Adrenal gland (tissue), 9 donors: ENCODE measurements at regions not wholly inside any gene's neighbourhood (a gene's known extent, or its start where the extent isn't known, plus 50 kb on each side); places are given as distances from the start of the nearest gene placed in this dataset.
"Not testable (repeated sequence)": the region's sequence is repeated elsewhere in the genome, so short reads cannot be mapped to it uniquely, and the experiment has no call there.

Experiments
- DNase-seq, 7 donors: peaks; one replicate each; pipeline ENCODE4 v3.0.0-alpha.2; 2019 to 2020
- H3K27ac ChIP-seq, 5 donors: fragments of 200-600 bp; sonication (generic) in 4 of 5; 1 replicate in 3 of 5; 2 replicates in 2 of 5; pipeline versions ENCODE4 v1.5.1 to v1.8.0; 2016 to 2020; ENCODE audit warnings: mild to moderate bottlenecking in 1 of 5
- H3K27me3 ChIP-seq: fragments of 200-600 bp; 2 replicates; pipeline ENCODE4 v1.8.0; 2021
- H3K36me3 ChIP-seq, 2 donors: fragments of 200-600 bp; replicated peaks in 1 of 2; 1 replicate in 1 of 2; 2 replicates in 1 of 2; pipeline versions ENCODE4 v1.5.1 to v1.8.0; 2018 to 2022
- H3K4me1 ChIP-seq, 2 donors: fragments of 200-600 bp; replicated peaks in 1 of 2; 1 replicate in 1 of 2; 2 replicates in 1 of 2; pipeline versions ENCODE4 v1.5.1 to v1.8.0; 2018 to 2021
- H3K4me3 ChIP-seq, 4 donors: fragments of 200-600 bp; sonication (generic) in 3 of 4; one replicate each; pipeline ENCODE4 v1.5.1; 2016 to 2018
- H3K9me3 ChIP-seq, 3 donors: fragments of 200-600 bp; sonication (generic) in 1 of 3; replicated peaks in 1 of 3; 1 replicate in 2 of 3; 2 replicates in 1 of 3; pipeline versions ENCODE4 v1.5.1 to v1.8.0; 2016 to 2021
- CTCF ChIP-seq, 6 experiments: fragments of 450-650 bp in 4 of 6; fragments of 200-600 bp in 2 of 6; sonication (generic) in 1 of 6; IDR thresholded peaks; 1 replicate in 5 of 6; 2 replicates in 1 of 6; pipeline versions ENCODE4 v1.5.1 to v1.8.0; 2016 to 2021; ENCODE audit warnings: antibody characterized with exemption in 6 of 6, mild to moderate bottlenecking in 2 of 6, moderate library complexity in 1 of 6
- POLR2A ChIP-seq, 2 donors: fragments of 450-650 bp; IDR thresholded peaks; one replicate each; pipeline ENCODE4 v1.6.1; 2017; ENCODE audit warnings: antibody characterized with exemption in 2 of 2, mild to moderate bottlenecking in 2 of 2, moderate library complexity in 1 of 2
- WGBS, 4 donors: extraction: QIAGEN DNeasy Blood & Tissue Kit in 2 of 4; methylation state at CpG; one replicate each; pipeline versions ENCODE4 v1.1.5 to v1.1.7; 2013 to 2017; 5-methylcytosine and 5-hydroxymethylcytosine counted together
- intact Hi-C, 2 donors: fragments of 100-400 bp; cut with DNase I; formaldehyde crosslinking; loops; one replicate each; pipeline versions ENCODE4 v1.14.1 to v1.15.0; 2022 to 2023
- donor health status: healthy with polysubstance abuse.
- donor health status: Bipolar disorder and iron deficiency.
- donor health status: DM: yes; HTN: yes; CAD: no.
- donor health status: DM: no; HTN: no; CAD: no.
- donor health status: DM: no; HTN: no; CAD: no.

- intact Hi-C loops: no loop called here
- Histone ChIP-seq H3K4me1 (no peaks in the 10 kb centered on the region), H3K27ac (no peak overlapping the region), H3K9me3 (no peaks in the 10 kb centered on the region), H3K36me3 (no peaks in the 10 kb centered on the region), H3K4me3 (no peak overlapping the region), H3K27me3 (no peaks in the 10 kb centered on the region)
- DNase-seq: no peak
- TF ChIP-seq POLR2A (IDR thresholded peaks at IDR 0.05): no peak
- 82 to 84% methylated on average over 4 to 5 of the region's 5 CpGs; no CpG with 5 or more reads in 2 of the 4 donors for WGBS, 4 donors
Measured at GRCh38 chrY:12427361-12427760, 273.7 kb upstream of the USP9Y start.

- intact Hi-C loops: no loop called here
- Histone ChIP-seq H3K27ac (no peak overlapping the region), H3K27me3 (no peaks in the 10 kb centered on the region), H3K9me3 (no peaks in the 10 kb centered on the region), H3K4me3 (no peak overlapping the region), H3K36me3 (no peaks in the 10 kb centered on the region), H3K4me1 (no peaks in the 10 kb centered on the region)
- 28 to 35% methylated on average over 6 of the region's 6 CpGs; no CpG with 5 or more reads in 2 of the 4 donors for WGBS, 4 donors
- no peak for TF ChIP-seq POLR2A (IDR thresholded peaks at IDR 0.05)
- TF ChIP-seq CTCF (IDR thresholded peaks at IDR 0.05): no peak
- DNase-seq: no peak
Measured at GRCh38 chrY:12431546-12431945, 269.5 kb upstream of the USP9Y start.

- DNase-seq, H3K9me3 ChIP-seq, intact Hi-C loops, H3K27ac ChIP-seq, H3K4me3 ChIP-seq, H3K36me3 ChIP-seq, H3K27me3 ChIP-seq, H3K4me1 ChIP-seq: not testable (repeated sequence)
- 50 to 81% methylated on average over 1 to 4 of the region's 6 CpGs; no CpG with 5 or more reads in 2 of the 4 donors for WGBS, 4 donors
Measured at GRCh38 chrY:12438823-12439222, 262.2 kb upstream of the USP9Y start.

- Histone ChIP-seq H3K4me1 (no peaks in the 10 kb centered on the region), H3K27ac (no peak overlapping the region), H3K36me3 (no peaks in the 10 kb centered on the region), H3K9me3 (no peaks in the 10 kb centered on the region), H3K4me3 (no peak overlapping the region), H3K27me3 (no peaks in the 10 kb centered on the region)
- WGBS, 4 donors: 87% methylated on average over 4 of the region's 4 CpGs; no CpG with 5 or more reads in 3 of the 4 donors
- DNase-seq: no peak
- intact Hi-C loops: no loop called here
- no peak for TF ChIP-seq CTCF (IDR thresholded peaks at IDR 0.05)
- TF ChIP-seq POLR2A (IDR thresholded peaks at IDR 0.05): no peak
Measured at GRCh38 chrY:12444200-12444599, 256.8 kb upstream of the USP9Y start.

GRCh38 chrY:12446486-12447265 lies 254.4 kb upstream of the USP9Y start:
- H3K27ac ChIP-seq, intact Hi-C loops, H3K4me3 ChIP-seq, H3K27me3 ChIP-seq, H3K9me3 ChIP-seq, H3K36me3 ChIP-seq, H3K4me1 ChIP-seq, DNase-seq: not testable (repeated sequence)
- WGBS, 4 donors: 80 to 93% methylated on average over 9 to 27 of the region's 27 CpGs; no CpG with 5 or more reads in 2 of the 4 donors

- WGBS, 4 donors: 73 to 74% methylated on average over 4 to 5 of the region's 6 CpGs; no CpG with 5 or more reads in 2 of the 4 donors
- H3K27ac ChIP-seq, intact Hi-C loops: not testable (repeated sequence)
Measured at GRCh38 chrY:12448561-12448960, 252.5 kb upstream of the USP9Y start.

GRCh38 chrY:12453318-12453717 lies 247.7 kb upstream of the USP9Y start:
- H3K27ac ChIP-seq, H3K9me3 ChIP-seq, H3K4me3 ChIP-seq, intact Hi-C loops, H3K27me3 ChIP-seq, H3K36me3 ChIP-seq, H3K4me1 ChIP-seq, DNase-seq: not testable (repeated sequence)
- WGBS, 4 donors: 95% methylated on average over 24 of the region's 26 CpGs; no CpG with 5 or more reads in 3 of the 4 donors

More at GRCh38 chrY:12448561-12448960, 252.5 kb upstream of the USP9Y start:
- H3K4me1 ChIP-seq, DNase-seq, H3K9me3 ChIP-seq, H3K36me3 ChIP-seq, H3K4me3 ChIP-seq, H3K27me3 ChIP-seq: not testable (repeated sequence)
